K562 (cell line): ENCODE measurements at regions not wholly inside any gene's neighbourhood (a gene's known extent, or its start where the extent isn't known, plus 50 kb on each side); places are given as distances from the start of the nearest gene placed in this dataset.

Experiments
- CHD4 ChIP-seq: fragments of 200-600 bp; sonication (generic); IDR thresholded peaks from 3 replicates; pipeline ENCODE4 v1.6.1; 2012; ENCODE audit warnings: low read depth, mild to moderate bottlenecking, mixed read lengths, low read length, inconsistent platforms; ENCODE audit not compliant: insufficient read depth, insufficient replicate concordance, poor library complexity, severe bottlenecking
- CTCF ChIP-seq, 3 experiments: IDR thresholded peaks in 2 of 3; conservative IDR thresholded peaks in 1 of 3; 2 replicates each; pipeline ENCODE4 v1.5.1; 2011 to 2012; ENCODE audit warnings: low read length in 3 of 3, mild to moderate bottlenecking in 3 of 3, control low read depth in 2 of 3, improper control_type of control experiment in 1 of 3, inconsistent platforms in 1 of 3, low read depth in 1 of 3, mixed read lengths in 1 of 3, moderate library complexity in 1 of 3; ENCODE audit not compliant: insufficient read depth in 2 of 3
- FOXP1 ChIP-seq: sonication (generic); formaldehyde crosslinking; IDR thresholded peaks from 2 replicates; pipeline ENCODE4 v1.8.0; 2022; ENCODE audit warnings: mild to moderate bottlenecking, missing genetic modification reagents
- HLTF ChIP-seq: fragments of 450-650 bp; IDR thresholded peaks from 2 replicates; pipeline ENCODE4 v1.6.1; 2016
- IRF1 ChIP-seq: sonication (generic); formaldehyde crosslinking; IDR thresholded peaks from 2 replicates; pipeline ENCODE4 v1.8.0; 2022; ENCODE audit warnings: missing genetic modification reagents, mild to moderate bottlenecking, borderline replicate concordance
- JUN ChIP-seq, 2 experiments: sonication (generic) in 1 of 2; formaldehyde crosslinking in 1 of 2; IDR thresholded peaks; 2 replicates each; pipeline versions ENCODE4 v1.6.1 to v1.8.0; 2012 to 2022; ENCODE audit warnings: borderline replicate concordance in 2 of 2, mild to moderate bottlenecking in 2 of 2, improper control_type of control experiment in 1 of 2, low read depth in 1 of 2, low read length in 1 of 2, missing genetic modification reagents in 1 of 2
- LARP7 ChIP-seq: fragments of 450-650 bp; IDR thresholded peaks from 2 replicates; pipeline ENCODE4 v1.6.1; 2016
- MECOM ChIP-seq: fragments of 250-450 bp; sonication (Bioruptor Pico); IDR thresholded peaks from 2 replicates; pipeline ENCODE4 v1.8.0; 2022; ENCODE audit warnings: inconsistent platforms
- NR3C1 ChIP-seq: sonication (generic); formaldehyde crosslinking; IDR thresholded peaks from 2 replicates; pipeline ENCODE4 v1.8.1; 2022; ENCODE audit warnings: missing genetic modification reagents
- PHF21A ChIP-seq: fragments of 450-650 bp; IDR thresholded peaks from 2 replicates; pipeline ENCODE4 v1.6.1; 2017; ENCODE audit warnings: low read depth, borderline replicate concordance
- RBFOX2 ChIP-seq: fragments of 200-400 bp; formaldehyde crosslinking; IDR thresholded peaks from 2 replicates; pipeline ENCODE4 v1.6.1; 2017; ENCODE audit warnings: low read depth, mild to moderate bottlenecking, low read length, moderate library complexity
- ZC3H4 ChIP-seq: sonication (generic); formaldehyde crosslinking; IDR thresholded peaks from 2 replicates; pipeline ENCODE4 v1.9.0; 2021; ENCODE audit warnings: missing genetic modification reagents, borderline replicate concordance
- ZFP36 ChIP-seq: fragments of 150-350 bp; IDR thresholded peaks from 2 replicates; pipeline ENCODE4 v1.6.1; 2018; ENCODE audit warnings: low read length, low read depth; ENCODE audit not compliant: partially characterized antibody
- ZNF76 ChIP-seq: fragments of 250-450 bp; sonication (Bioruptor Pico); IDR thresholded peaks from 2 replicates; pipeline ENCODE4 v1.4.0; 2020; ENCODE audit warnings: mild to moderate bottlenecking, moderate library complexity, borderline replicate concordance

- TF ChIP-seq CTCF (IDR thresholded peaks at IDR 0.05 in 2 of 3, conservative IDR thresholded peaks at IDR 0.05 in 1 of 3; ENCODE audit: insufficient read depth in 2 of 3, low read depth in 1 of 3, low read length in 3 of 3) (no peak), LARP7 (no peak), FOXP1 (CRISPR knock-in tag) (no peak), RBFOX2 (no peak), ZFP36 (no peak), ZNF76 (no peak), IRF1 (CRISPR knock-in tag) (no peak), ZC3H4 (CRISPR knock-in tag) (no peak), NR3C1 (no peak), MECOM (CRISPR knock-in tag) (no peak), PHF21A (no peak), JUN (IDR thresholded peaks at IDR 0.05; ENCODE audit: borderline replicate concordance, low read depth, low read length) (no peak), JUN (CRISPR knock-in tag; IDR thresholded peaks at IDR 0.05; ENCODE audit: borderline replicate concordance) (no peak), CHD4 (no peak), HLTF (no peak)
Observed at GRCh38 chr10:62453274-62453673, 79.1 kb downstream of the ZNF365 start.
